ENCODE measurements at regions not wholly inside any gene's neighbourhood (a gene's known extent, or its start where the extent isn't known, plus 50 kb on each side); places are given as distances from the start of the nearest gene placed in this dataset.

DNA sequence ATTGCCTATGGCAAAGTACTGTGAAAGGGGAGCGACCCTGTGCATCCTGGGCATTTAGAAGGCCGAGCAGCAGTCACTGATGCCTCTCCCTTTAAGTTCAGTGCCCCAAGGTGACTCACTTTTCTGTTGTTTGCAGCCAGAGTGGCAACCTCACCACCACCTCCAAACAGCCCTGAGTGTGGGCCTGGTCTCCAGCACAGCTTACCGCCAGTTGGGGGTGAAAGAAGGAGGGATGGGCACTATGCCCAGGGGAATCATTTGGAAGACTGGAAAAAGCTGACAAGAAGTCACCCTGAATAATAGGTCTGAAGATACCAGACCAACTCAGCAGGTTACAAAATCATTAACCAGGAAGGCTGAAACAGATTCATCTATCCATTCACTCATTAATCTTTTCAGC lies 571.8 kb downstream of the EPHB1 start:
- WGBS, 2 donors: 83 to 91% methylated on average over 3 of the region's 3 CpGs
- Histone ChIP-seq H3K27me3 (no peaks in the 10 kb centered on the region), H3K9me3 (no peaks in the 10 kb centered on the region), H3K27ac (no peak overlapping the region), H3K4me1 (no peaks in the 10 kb centered on the region), H3K36me3 (no peaks in the 10 kb centered on the region), H3K4me3 (replicated peaks in 1 of 3) (no peak overlapping the region)
- no peak for DNase-seq
- intact Hi-C loops (cut with DNase I): no loop called here
- TF ChIP-seq POLR2A (IDR thresholded peaks at IDR 0.05): no peak
- TF ChIP-seq, protein P1, sequence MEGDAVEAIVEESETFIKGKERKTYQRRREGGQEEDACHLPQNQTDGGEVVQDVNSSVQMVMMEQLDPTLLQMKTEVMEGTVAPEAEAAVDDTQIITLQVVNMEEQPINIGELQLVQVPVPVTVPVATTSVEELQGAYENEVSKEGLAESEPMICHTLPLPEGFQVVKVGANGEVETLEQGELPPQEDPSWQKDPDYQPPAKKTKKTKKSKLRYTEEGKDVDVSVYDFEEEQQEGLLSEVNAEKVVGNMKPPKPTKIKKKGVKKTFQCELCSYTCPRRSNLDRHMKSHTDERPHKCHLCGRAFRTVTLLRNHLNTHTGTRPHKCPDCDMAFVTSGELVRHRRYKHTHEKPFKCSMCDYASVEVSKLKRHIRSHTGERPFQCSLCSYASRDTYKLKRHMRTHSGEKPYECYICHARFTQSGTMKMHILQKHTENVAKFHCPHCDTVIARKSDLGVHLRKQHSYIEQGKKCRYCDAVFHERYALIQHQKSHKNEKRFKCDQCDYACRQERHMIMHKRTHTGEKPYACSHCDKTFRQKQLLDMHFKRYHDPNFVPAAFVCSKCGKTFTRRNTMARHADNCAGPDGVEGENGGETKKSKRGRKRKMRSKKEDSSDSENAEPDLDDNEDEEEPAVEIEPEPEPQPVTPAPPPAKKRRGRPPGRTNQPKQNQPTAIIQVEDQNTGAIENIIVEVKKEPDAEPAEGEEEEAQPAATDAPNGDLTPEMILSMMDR (IDR thresholded peaks at IDR 0.05): no peak

DNA sequence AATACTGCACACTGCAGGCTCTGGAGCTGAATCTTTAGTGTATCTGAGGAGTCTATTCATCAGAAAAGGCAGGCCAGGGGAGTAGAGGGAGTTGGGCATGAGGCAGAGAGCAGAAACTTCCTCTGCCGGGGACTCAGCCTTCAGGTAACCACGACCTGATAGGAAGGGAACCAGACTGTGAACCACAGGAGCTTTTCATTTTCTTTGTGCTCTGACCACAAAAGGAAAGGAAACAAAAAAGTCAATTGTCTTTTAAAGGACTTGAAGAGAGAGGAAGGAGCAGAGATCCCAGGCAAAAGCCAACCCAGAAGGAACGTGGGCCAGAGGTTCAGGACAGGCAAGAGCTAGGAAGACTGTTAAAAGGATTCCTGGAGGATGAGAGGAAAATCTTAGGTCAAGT lies 573.3 kb downstream of the EPHB1 start:
- H3K4me1 ChIP-seq: no peaks in the 10 kb centered on the region
- no peaks in the 10 kb centered on the region for H3K9me3 ChIP-seq
- intact Hi-C loops (cut with DNase I): no loop called here
- H3K36me3 ChIP-seq: no peaks in the 10 kb centered on the region
- H3K4me3 ChIP-seq (replicated peaks in 1 of 3): no peak overlapping the region
- TF ChIP-seq POLR2A (IDR thresholded peaks at IDR 0.05): no peak
- TF ChIP-seq, protein P1 (IDR thresholded peaks at IDR 0.05): no peak
- WGBS, 2 donors: 47% methylated on average over 3 of the region's 3 CpGs
- no peak overlapping the region for H3K27ac ChIP-seq
- no peaks in the 10 kb centered on the region for H3K27me3 ChIP-seq
- DNase-seq: no peak

DNA sequence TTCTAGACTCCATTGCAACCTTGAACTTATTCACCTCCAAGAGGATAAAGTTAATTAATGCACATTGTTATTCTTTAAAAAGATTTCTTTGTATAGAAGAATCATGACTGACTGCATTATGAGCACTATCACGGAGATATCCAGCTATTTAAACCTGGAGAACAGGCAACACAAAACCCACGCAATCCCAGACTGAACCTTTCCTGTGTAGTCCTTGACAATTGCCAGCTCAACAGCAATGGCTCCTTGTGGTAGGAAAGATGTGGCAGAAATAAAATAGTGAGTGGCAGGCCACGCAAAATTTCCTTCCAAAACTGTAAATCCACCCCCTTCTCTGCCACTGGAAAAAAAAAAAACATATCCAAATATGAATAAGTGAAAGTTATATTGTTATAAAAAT lies 573.7 kb downstream of the EPHB1 start:
- no peak for DNase-seq
- intact Hi-C loops (cut with DNase I): no loop called here
- Histone ChIP-seq H3K27ac (no peak overlapping the region), H3K4me1 (no peaks in the 10 kb centered on the region), H3K9me3 (no peaks in the 10 kb centered on the region), H3K27me3 (no peaks in the 10 kb centered on the region), H3K36me3 (no peaks in the 10 kb centered on the region), H3K4me3 (replicated peaks in 1 of 3) (no peak overlapping the region)
- 88 to 94% methylated on average over 3 of the region's 3 CpGs for WGBS, 2 donors
- TF ChIP-seq, protein P1 (IDR thresholded peaks at IDR 0.05): no peak
- no peak for TF ChIP-seq POLR2A (IDR thresholded peaks at IDR 0.05)

DNA sequence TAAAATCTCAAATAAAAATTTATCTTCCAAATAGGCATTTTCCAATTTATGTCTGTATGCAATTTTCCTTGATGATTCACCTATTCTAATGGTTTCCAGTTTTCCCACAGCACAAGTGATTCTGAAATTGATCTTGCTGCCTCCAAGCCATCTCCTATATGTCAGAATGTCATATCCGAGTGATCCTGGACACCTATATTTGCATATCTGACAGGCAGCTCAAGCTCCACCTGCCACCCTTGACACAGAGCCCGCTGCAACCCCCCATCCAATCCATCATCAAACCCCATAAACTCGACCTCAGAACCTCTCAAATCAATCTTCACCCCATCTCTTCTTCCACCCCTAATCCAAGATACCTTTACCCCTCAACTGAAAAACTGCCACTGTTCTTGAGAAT lies 579.5 kb downstream of the EPHB1 start:
- Histone ChIP-seq H3K4me1 (no peaks in the 10 kb centered on the region), H3K36me3 (no peaks in the 10 kb centered on the region), H3K27me3 (no peaks in the 10 kb centered on the region), H3K9me3 (no peaks in the 10 kb centered on the region), H3K27ac (no peak overlapping the region), H3K4me3 (replicated peaks in 1 of 3) (no peak overlapping the region)
- 85 to 87% methylated on average over 3 of the region's 3 CpGs for WGBS, 2 donors
- no peak for TF ChIP-seq POLR2A (IDR thresholded peaks at IDR 0.05)
- TF ChIP-seq, protein P1 (IDR thresholded peaks at IDR 0.05): no peak
- no peak for DNase-seq
- intact Hi-C loops (cut with DNase I): no loop called here

DNA sequence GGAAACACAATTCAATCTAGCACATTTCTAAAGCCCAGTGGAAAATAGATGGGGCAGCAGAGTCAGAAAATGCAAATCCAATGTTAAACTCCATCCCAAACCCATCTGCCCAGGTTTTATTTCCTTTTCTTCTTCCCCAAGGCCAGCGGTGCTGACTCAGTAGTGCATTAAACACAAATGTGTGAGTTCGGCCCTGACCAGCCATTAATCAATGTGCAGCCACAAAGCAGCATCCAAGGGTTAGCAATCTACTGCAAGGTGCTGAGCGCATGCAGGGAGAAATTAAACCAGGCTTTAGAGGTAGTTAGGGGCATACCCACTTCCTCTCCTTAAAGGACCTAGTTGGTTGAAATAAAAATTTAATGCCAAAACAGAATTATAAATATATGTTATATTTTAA lies 583.3 kb upstream of the PPP2R3A start:
- H3K9me3 ChIP-seq: no peaks in the 10 kb centered on the region
- H3K36me3 ChIP-seq: no peaks in the 10 kb centered on the region
- no peak overlapping the region for H3K27ac ChIP-seq
- intact Hi-C loops (cut with DNase I): no loop called here
- H3K4me1 ChIP-seq: no peaks in the 10 kb centered on the region
- no peaks in the 10 kb centered on the region for H3K27me3 ChIP-seq
- DNase-seq: no peak
- WGBS, 2 donors: 89 to 93% methylated on average over 3 of the region's 3 CpGs
- no peak for TF ChIP-seq POLR2A (IDR thresholded peaks at IDR 0.05)
- TF ChIP-seq, protein P1 (IDR thresholded peaks at IDR 0.05): no peak
- no peak overlapping the region for H3K4me3 ChIP-seq (replicated peaks in 1 of 3)
